Osteoblast (primary cell): ENCODE measurements at regions not wholly inside any gene's neighbourhood (a gene's known extent, or its start where the extent isn't known, plus 50 kb on each side); places are given as distances from the start of the nearest gene placed in this dataset.
"Not testable (repeated sequence)": the region's sequence is repeated elsewhere in the genome, so short reads cannot be mapped to it uniquely, and the experiment has no call there.

Experiments
- DNase-seq: peaks from one replicate; pipeline ENCODE4 v3.0.0; 2011; ENCODE audit warnings: low spot score, mixed read lengths; ENCODE audit not compliant: insufficient read length; ENCODE audit errors: missing footprints
- H2AFZ ChIP-seq: 2 replicates; pipeline ENCODE4 v1.6.0; 2011; ENCODE audit warnings: mild to moderate bottlenecking, low read length
- H3K27ac ChIP-seq: 2 replicates; pipeline ENCODE4 v1.5.1; 2011; ENCODE audit warnings: mild to moderate bottlenecking, low read depth, low read length, moderate library complexity
- H3K27me3 ChIP-seq: 2 replicates; pipeline ENCODE4 v1.6.0; 2012; ENCODE audit warnings: mild to moderate bottlenecking, control low read depth, inconsistent platforms, low read length, moderate library complexity; ENCODE audit not compliant: insufficient read depth
- H3K36me3 ChIP-seq: 2 replicates; pipeline ENCODE4 v1.5.1; 2011; ENCODE audit warnings: mild to moderate bottlenecking, low read length, control low read depth, moderate library complexity; ENCODE audit not compliant: insufficient read depth
- H3K4me1 ChIP-seq: 2 replicates; pipeline ENCODE4 v1.5.1; 2011; ENCODE audit warnings: mild to moderate bottlenecking, low read length, control low read depth, moderate library complexity; ENCODE audit not compliant: insufficient read depth
- H3K4me2 ChIP-seq: 2 replicates; pipeline ENCODE4 v1.6.0; 2011; ENCODE audit warnings: mild to moderate bottlenecking, low read length; ENCODE audit not compliant: insufficient read depth
- H3K4me3 ChIP-seq: fragments of 200-600 bp; sonication (generic); 3 replicates; pipeline ENCODE4 v1.5.1; 2012; ENCODE audit warnings: mild to moderate bottlenecking, low read length, inconsistent platforms; ENCODE audit not compliant: insufficient read depth
- H3K79me2 ChIP-seq: 2 replicates; pipeline ENCODE4 v1.6.0; 2012; ENCODE audit warnings: mild to moderate bottlenecking, low read length, control low read depth, inconsistent platforms; ENCODE audit not compliant: insufficient read depth
- H3K9me3 ChIP-seq: 2 replicates; pipeline ENCODE4 v1.5.1; 2011; ENCODE audit warnings: low read depth, low read length, control low read depth
- H4K20me1 ChIP-seq: 2 replicates; pipeline ENCODE4 v1.6.0; 2012; ENCODE audit warnings: mild to moderate bottlenecking, low read length, control low read depth; ENCODE audit not compliant: insufficient read depth
- CTCF ChIP-seq: IDR thresholded peaks from 2 replicates; pipeline ENCODE4 v1.5.1; 2011; ENCODE audit warnings: mild to moderate bottlenecking, low read depth, low read length, moderate library complexity; ENCODE audit errors: extremely low read depth

GRCh38 chr10:28449382-28449781 is 83.5 kb upstream of the WAC start:
- no peak overlapping the region for H3K4me2 ChIP-seq
- H3K27ac ChIP-seq: no peak overlapping the region
- no peaks in the 10 kb centered on the region for H3K36me3 ChIP-seq
- H2AFZ ChIP-seq: no peak overlapping the region
- DNase-seq: peak; percentile 61
- no peak for TF ChIP-seq CTCF
- H3K4me1 ChIP-seq: no peaks in the 10 kb centered on the region
- no peaks in the 10 kb centered on the region for H4K20me1 ChIP-seq
- peaks cover 3% of the 10 kb centered on the region for H3K27me3 ChIP-seq
- H3K79me2 ChIP-seq: no peaks in the 10 kb centered on the region
- no peaks in the 10 kb centered on the region for H3K9me3 ChIP-seq
- no peak overlapping the region for H3K4me3 ChIP-seq

- Histone ChIP-seq H3K4me3 (no peak overlapping the region), H2AFZ (no peak overlapping the region), H3K4me1 (no peaks in the 10 kb centered on the region), H4K20me1 (no peaks in the 10 kb centered on the region), H3K79me2 (no peaks in the 10 kb centered on the region), H3K4me2 (no peak overlapping the region), H3K36me3 (no peaks in the 10 kb centered on the region), H3K27ac (no peak overlapping the region), H3K9me3 (no peaks in the 10 kb centered on the region), H3K27me3 (peaks cover 3% of the 10 kb centered on the region)
- no peak for DNase-seq
- no peak for TF ChIP-seq CTCF
These were observed 83.0 kb upstream of the WAC start for GRCh38 chr10:28449926-28450325.

- TF ChIP-seq CTCF: no peak
- no peak overlapping the region for H3K27ac ChIP-seq
- H3K27me3 ChIP-seq: peaks cover 3% of the 10 kb centered on the region
- no peaks in the 10 kb centered on the region for H3K36me3 ChIP-seq
- H3K9me3 ChIP-seq: no peaks in the 10 kb centered on the region
- no peak overlapping the region for H2AFZ ChIP-seq
- no peaks in the 10 kb centered on the region for H4K20me1 ChIP-seq
- no peaks in the 10 kb centered on the region for H3K4me1 ChIP-seq
- DNase-seq: no peak
- no peak overlapping the region for H3K4me2 ChIP-seq
- no peaks in the 10 kb centered on the region for H3K79me2 ChIP-seq
- H3K4me3 ChIP-seq: no peak overlapping the region
These were observed 79.0 kb upstream of the WAC start for GRCh38 chr10:28453926-28454325.

DNA sequence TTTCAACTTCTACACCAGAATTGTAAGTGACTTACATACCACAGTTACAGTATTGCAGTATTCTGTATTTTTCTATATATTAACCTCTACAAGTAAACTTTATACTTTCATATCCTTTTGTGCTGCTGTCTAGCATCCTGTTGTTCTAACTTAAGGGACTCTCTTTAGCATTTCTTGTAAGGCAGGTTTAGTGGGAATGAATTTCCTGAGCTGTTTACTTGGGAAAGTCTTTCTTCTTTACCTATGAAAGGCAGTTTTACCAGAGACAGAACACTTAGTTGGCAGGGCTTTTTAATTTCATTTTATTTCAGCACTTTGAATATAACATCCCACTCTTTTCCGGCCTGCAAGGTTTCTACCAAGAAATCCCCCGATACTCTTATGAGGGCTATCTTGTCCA is 75.8 kb upstream of the WAC start:
- no peaks in the 10 kb centered on the region for H3K79me2 ChIP-seq
- H4K20me1 ChIP-seq: no peaks in the 10 kb centered on the region
- H3K4me3 ChIP-seq: no peak overlapping the region
- no peaks in the 10 kb centered on the region for H3K36me3 ChIP-seq
- H3K4me1 ChIP-seq: no peaks in the 10 kb centered on the region
- H3K27ac ChIP-seq: no peak overlapping the region
- H2AFZ ChIP-seq: no peak overlapping the region
- H3K9me3 ChIP-seq: no peaks in the 10 kb centered on the region
- H3K4me2 ChIP-seq: no peak overlapping the region
- DNase-seq: no peak
- TF ChIP-seq CTCF: no peak
- H3K27me3 ChIP-seq: peaks cover 4% of the 10 kb centered on the region

GRCh38 chr10:28457873-28458272 is 75.0 kb upstream of the WAC start:
- not testable (repeated sequence) for H3K27ac ChIP-seq, H3K4me3 ChIP-seq, H3K27me3 ChIP-seq, H4K20me1 ChIP-seq, H3K79me2 ChIP-seq, DNase-seq, H3K36me3 ChIP-seq, H2AFZ ChIP-seq, H3K4me1 ChIP-seq, H3K4me2 ChIP-seq, H3K9me3 ChIP-seq
